GM19455 (cell line): ENCODE measurements at regions not wholly inside any gene's neighbourhood (a gene's known extent, or its start where the extent isn't known, plus 50 kb on each side); places are given as distances from the start of the nearest gene placed in this dataset.
"Not testable (repeated sequence)": the region's sequence is repeated elsewhere in the genome, so short reads cannot be mapped to it uniquely, and the experiment has no call there.

Experiments
- ATAC-seq: cut with Tn5 transposase; IDR thresholded peaks from one replicate; pipeline ENCODE4 v1.9.1; 2021; ENCODE audit not compliant: unreplicated experiment

DNA sequence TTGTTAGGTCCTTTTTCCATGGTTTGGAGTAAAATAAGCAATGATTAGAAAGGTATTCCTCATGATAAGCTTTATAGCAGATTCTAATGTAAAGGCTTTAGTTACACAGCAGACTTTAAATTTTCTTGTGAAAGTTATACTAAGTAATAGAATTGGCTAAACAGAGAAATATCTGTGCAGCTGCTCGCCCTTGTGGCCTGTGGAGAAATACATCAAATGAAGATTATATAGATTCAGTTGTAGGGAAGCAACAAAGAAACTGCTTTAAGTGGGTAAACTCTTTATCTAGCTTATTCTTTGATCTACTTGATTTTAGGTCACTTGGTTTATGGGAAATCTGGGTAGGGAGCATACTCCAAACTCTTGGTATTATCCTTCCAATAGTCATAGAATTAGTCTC lies 1269.7 kb upstream of the SPRY2 start:
- no peak for ATAC-seq

GRCh38 chr13:81609335-81609734 lies 1268.4 kb upstream of the SPRY2 start:
- no peak for ATAC-seq

GRCh38 chr13:81606074-81606473 lies 1265.1 kb upstream of the SPRY2 start:
- no peak for ATAC-seq

DNA sequence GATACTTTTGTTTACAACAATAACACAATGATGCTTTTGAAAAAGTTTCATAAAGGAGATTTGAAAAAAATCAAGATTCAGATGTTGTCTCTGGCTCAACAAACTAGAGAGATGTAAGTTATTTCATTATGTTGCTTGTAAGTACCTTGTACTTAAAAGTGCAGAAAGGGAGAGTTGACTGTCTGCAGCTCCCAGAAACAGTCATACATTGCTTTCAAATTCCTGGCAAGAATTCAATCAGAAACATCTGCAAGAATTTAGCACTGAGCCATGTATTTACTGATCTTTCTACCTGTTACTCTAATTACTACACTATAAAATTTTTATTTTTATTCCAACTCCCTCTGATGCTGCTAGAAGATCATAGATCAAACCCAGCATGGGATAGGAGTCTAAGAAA lies 1261.3 kb upstream of the SPRY2 start:
- ATAC-seq: no peak

DNA sequence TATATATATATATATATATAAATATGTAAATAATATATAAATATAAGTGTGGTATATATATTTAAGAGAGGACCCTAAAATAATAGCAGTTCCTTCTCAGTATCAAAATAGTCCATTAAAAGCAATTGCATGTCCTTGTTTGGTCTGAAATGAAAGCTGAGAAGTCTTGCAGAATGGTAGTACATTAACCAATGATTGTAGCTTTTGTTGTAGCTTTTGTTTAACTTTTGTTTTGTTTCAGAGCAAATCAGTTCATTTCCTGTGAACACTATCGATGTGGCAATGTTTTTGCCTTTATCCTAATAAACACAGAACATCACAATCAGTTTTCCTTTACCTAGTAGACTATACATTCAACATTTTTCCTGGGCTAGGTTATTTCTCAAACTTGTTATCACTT lies 1256.2 kb upstream of the SPRY2 start:
- no peak for ATAC-seq

GRCh38 chr13:81596224-81596753 lies 1255.4 kb upstream of the SPRY2 start:
- ATAC-seq: no peak

- no peak for ATAC-seq
These were observed 1250.7 kb upstream of the SPRY2 start for GRCh38 chr13:81591528-81592220.

GRCh38 chr13:81582381-81582780 lies 1241.5 kb upstream of the SPRY2 start:
- ATAC-seq: no peak

DNA sequence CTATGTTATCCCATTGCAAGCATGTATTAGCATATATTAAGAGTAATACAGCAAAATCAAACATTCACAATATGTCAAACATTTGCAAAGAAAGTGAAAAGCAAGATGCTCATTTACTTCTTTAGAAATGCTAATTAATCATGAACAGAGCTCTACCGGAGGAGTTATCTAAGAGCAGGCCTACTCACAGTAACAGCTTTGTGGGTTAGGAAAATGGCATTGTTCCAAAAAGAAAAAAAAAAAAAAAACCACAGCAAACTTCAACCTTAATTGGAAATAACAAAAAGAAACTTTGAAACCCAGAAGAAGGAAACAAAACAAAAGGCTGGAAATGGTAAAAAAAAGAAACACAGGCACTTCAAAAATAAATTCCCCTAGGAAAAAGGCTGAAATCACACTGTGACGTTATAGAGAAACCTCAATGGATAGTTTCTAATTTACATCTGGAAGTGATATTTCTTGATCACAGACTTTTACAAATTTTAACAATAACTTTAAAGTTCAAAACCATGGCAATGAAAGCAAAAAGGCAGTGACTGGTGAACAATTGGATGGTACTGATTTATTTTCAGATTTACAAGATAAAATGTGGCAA lies 1236.8 kb upstream of the SPRY2 start:
- ATAC-seq: no peak

GRCh38 chr13:81568824-81569223 lies 1227.9 kb upstream of the SPRY2 start:
- no peak for ATAC-seq

DNA sequence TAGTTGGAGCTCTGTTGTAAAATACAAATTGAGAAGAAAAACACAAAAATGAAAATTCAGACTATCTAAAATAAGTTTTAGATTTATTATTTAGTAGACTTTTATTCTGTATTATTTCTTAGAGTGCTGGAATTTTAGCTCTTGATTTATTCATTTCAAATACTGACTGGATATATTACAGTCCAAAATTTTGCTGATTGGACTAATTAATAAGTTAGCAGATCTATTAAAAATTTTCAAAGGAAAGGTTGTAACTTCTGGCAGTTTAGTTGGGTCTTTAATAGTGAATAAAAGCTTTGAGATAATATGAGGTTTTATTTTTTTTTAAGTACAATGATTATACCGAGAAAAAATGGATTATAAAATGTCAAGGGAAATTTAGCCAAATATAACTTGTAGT lies 1224.9 kb upstream of the SPRY2 start:
- ATAC-seq: no peak

GRCh38 chr13:81563091-81563490 lies 1222.2 kb upstream of the SPRY2 start:
- no peak for ATAC-seq

DNA sequence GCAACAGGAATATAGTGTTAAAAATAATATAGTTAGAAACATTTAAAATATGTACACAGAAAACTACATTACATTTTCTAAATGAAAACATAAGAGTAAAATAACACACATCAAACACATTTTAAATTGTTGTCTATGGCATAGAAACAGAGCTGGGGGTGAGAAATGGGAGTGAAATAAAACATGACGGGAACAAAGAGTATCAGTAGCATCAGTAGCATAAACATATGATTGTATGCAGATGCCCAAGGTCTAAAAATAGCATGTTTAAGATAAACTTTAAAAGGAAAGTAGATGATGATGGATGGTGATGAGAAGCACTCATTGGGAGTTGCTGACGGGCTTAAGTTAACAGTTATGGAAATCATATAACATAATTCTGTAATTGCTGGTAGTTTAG lies 1221.7 kb upstream of the SPRY2 start:
- no peak for ATAC-seq

- ATAC-seq: no peak
These were observed 1210.1 kb upstream of the SPRY2 start for GRCh38 chr13:81551036-81551435.

DNA sequence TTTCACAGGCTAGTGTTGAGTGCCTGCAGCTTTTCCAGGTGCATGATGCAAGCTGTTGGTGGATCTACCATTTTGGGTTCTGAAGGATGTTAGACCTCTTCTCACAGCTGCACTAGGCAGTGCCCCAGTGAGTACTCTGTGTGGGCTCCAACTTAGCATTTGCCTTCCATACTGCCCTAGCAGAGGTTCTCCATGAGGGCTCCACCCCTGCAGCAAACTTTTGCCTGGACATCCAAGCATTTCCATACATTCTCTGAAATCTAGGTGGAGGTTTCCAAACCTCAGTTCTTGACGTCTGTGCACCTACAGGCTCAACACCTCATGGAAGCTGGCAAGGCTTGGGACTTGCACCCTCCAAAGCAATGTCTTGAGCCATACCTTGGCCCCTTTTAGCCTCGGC lies 1205.4 kb upstream of the SPRY2 start:
- ATAC-seq: not testable (repeated sequence)

DNA sequence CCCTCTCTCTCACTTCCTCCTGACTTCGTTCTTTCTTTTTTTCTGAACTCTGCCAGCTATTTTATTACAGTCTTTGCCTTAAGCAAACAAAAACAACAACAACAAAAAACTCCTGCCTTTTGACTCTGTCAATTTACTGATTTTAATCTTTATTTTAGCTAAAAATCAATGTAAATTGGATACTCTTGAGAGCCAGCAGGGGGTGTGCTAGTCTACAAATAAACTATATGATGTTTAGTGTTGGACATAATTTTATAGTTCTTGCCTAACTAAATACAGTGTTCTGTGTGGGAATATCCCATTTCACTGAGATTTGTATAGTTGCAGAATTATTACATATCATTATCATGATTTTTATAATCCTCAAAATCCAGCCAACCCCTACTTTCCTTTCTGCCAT lies 1199.9 kb upstream of the SPRY2 start:
- ATAC-seq: no peak

DNA sequence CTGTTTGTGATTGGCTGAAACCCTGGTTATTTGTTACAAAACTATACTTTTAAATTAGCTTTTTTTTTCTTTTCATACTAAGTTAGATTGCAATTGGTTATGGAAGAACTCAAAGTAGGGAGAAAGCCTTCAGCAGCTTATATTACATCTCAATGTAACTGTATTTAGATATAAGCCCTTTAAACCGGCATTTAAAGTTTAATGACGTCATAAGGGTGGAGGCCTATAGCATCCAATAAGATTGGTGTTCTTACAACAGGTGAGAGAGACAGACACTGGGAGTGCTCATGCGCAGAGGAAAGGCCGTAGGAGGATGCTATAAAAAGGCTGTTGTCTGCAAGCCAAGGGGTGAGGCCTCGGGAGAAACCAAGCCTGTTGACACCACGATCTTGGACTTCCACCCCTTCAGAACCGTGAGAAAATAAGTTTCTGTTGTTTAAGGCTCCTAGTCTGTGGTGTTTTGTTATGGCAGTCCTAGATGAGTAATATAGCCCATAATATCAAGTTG lies 1198.8 kb upstream of the SPRY2 start:
- ATAC-seq: no peak

GRCh38 chr13:81498969-81499368 lies 1158.0 kb upstream of the SPRY2 start:
- no peak for ATAC-seq

DNA sequence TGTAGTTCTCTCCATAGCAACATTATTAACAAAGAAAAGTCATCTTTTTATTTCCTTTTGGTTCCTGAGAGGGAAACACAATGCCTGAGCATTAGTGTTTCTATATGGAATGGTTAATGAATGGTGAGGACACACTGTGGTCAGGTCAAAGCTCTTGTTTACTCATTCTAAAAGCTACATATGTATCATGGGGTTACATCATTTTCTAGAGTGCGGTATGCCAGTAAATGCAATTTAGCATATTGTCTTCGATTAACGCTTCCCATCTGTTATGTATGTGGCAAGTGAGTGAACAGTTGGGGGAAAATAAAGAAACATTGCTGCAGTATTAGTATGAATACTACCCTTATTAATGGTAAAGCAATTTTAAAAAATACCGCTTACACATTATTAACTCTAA lies 1152.2 kb upstream of the SPRY2 start:
- no peak for ATAC-seq

DNA sequence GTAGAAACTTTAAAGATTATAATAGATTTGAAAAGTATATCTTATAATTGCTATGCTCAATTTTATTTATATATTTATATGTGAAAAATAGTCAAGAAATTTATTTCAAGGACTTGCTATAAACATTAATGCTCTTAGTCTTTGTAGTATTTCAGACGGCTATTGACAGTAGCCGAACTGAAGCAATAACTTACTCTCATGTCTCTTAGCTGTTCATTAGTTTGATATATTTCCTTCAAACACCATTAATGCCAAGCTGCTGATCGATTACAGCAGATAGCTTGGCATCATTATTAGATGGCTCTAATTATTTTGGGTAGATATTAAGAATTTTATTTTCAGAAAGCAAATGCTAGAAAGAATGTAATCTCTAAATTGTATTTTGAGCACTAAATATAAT lies 1151.5 kb upstream of the SPRY2 start:
- no peak for ATAC-seq

- no peak for ATAC-seq
These were observed 1147.1 kb upstream of the SPRY2 start for GRCh38 chr13:81488021-81488420.

DNA sequence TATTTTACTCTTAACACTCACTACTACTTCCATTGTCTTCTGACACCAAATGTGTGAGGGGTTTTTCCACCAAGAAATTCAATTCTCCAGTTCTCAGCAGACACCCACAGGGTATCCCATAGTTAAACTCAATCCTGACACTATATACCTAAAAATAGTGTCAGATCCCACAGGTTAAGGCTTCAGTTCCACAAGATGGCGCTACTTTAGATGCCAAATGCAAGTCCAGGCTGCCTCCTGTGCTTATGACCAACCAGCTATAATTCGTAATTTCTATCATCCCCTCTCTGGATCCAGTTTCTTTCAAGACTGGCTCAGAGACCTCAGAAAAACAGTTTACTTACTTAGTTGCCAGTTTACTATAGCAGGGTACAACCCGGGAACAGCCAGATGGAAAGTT lies 1146.2 kb upstream of the SPRY2 start:
- ATAC-seq: no peak

GRCh38 chr13:81480634-81481033 lies 1139.7 kb upstream of the SPRY2 start:
- ATAC-seq: no peak
